Stimulated activated effector memory CD8-positive, alpha-beta T cell treated with anti-CD3 and anti-CD28 coated beads, Interleukin-12 subunit alpha, Interleukin-12 subunit beta, amount 100 ng/mL, for 72 hours (primary cell): ENCODE measurements at regions not wholly inside any gene's neighbourhood (a gene's known extent, or its start where the extent isn't known, plus 50 kb on each side); places are given as distances from the start of the nearest gene placed in this dataset.
"Not testable (repeated sequence)": the region's sequence is repeated elsewhere in the genome, so short reads cannot be mapped to it uniquely, and the experiment has no call there.

Experiments used
- ATAC-seq: fragments of 150-1000 bp; cut with Tn5 transposase; 2 replicates; pipeline ENCODE4 v1.10.0; 2021
- DNase-seq, 2 donors: peaks; one replicate each; pipeline ENCODE4 v3.0.0; 2021 to 2022; ENCODE audit warnings: low spot score in 2 of 2
- H3K27ac Mint-ChIP-seq: one replicate; pipeline ENCODE4 v1.8.0; 2022; ENCODE audit warnings: mild to moderate bottlenecking, mixed read lengths
- H3K36me3 Mint-ChIP-seq: one replicate; pipeline ENCODE4 v1.8.0; 2022; ENCODE audit warnings: mild to moderate bottlenecking, mixed read lengths
- H3K4me1 Mint-ChIP-seq: one replicate; pipeline ENCODE4 v1.8.0; 2022; ENCODE audit warnings: mixed read lengths
- H3K4me3 Mint-ChIP-seq: one replicate; pipeline ENCODE4 v1.8.0; 2022; ENCODE audit warnings: mild to moderate bottlenecking, mixed read lengths
- H3K9me3 Mint-ChIP-seq: one replicate; pipeline ENCODE4 v1.8.0; 2022; ENCODE audit warnings: mixed read lengths

- not testable (repeated sequence) for DNase-seq, ATAC-seq, H3K36me3 Mint-ChIP-seq, H3K4me3 Mint-ChIP-seq, H3K27ac Mint-ChIP-seq, H3K4me1 Mint-ChIP-seq
- peaks cover 13% of the 10 kb centered on the region for H3K9me3 Mint-ChIP-seq
Measured at GRCh38 chr13:64121023-64121709, 2705.5 kb upstream of the PCDH20 start.

DNA sequence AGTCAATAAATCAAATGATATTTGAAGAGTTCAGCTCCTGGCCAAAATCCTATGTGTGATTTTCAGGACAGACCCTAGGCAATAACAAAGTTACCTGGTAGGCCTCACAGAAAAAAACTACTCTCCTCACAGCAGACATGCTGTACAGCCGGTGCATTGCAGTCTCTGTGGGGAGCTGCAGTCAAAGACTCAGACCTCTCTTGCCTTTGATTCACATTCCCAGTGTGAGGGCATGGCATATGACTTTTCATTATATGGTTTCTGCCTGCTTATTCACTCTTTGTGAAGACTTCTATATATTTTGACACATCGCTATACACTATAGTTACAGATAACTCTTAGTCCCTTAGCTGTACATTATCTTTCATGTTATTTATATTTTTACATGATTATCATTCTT is 2684.3 kb upstream of the PCDH20 start:
- Mint-ChIP-seq H3K9me3 (peaks cover 10% of the 10 kb centered on the region), H3K4me3 (no peak overlapping the region), H3K27ac (no peak overlapping the region), H3K4me1 (no peaks in the 10 kb centered on the region), H3K36me3 (no peaks in the 10 kb centered on the region)
- no peak for DNase-seq
- no peak for ATAC-seq

DNA sequence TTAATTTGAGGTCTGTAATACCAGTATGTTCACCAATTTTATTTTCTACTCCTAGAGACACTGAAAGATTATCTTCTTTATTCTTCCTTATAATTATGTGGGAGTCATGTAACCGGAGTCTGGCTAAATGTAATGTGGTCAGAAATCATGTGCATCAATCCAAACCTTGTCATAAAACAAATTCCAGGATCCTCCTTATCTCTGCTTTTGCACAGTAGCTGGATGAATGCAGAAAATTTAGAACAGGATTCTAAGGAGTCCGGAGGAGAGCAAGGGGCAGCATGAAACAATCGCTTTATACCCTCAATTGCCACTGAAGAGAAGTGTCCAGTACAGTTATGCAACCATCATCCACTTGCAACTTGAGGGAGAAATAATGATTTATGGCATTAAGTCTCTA is 2674.7 kb upstream of the PCDH20 start:
- H3K4me1 Mint-ChIP-seq, result no peaks in the 10 kb centered on the region
- DNase-seq (no peak), ATAC-seq (no peak)
- H3K36me3 Mint-ChIP-seq, result no peaks in the 10 kb centered on the region
- H3K9me3 Mint-ChIP-seq, result peaks cover 16% of the 10 kb centered on the region
- H3K27ac Mint-ChIP-seq, result no peak overlapping the region
- H3K4me3 Mint-ChIP-seq, result no peak overlapping the region

- Mint-ChIP-seq H3K9me3 (peaks cover 10% of the 10 kb centered on the region), H3K4me3 (no peak overlapping the region), H3K4me1 (no peaks in the 10 kb centered on the region), H3K27ac (no peak overlapping the region), H3K36me3 (no peaks in the 10 kb centered on the region)
- ATAC-seq, result no peak
- no peak for DNase-seq
Measured at GRCh38 chr13:64088491-64088890, 2672.8 kb upstream of the PCDH20 start.

DNA sequence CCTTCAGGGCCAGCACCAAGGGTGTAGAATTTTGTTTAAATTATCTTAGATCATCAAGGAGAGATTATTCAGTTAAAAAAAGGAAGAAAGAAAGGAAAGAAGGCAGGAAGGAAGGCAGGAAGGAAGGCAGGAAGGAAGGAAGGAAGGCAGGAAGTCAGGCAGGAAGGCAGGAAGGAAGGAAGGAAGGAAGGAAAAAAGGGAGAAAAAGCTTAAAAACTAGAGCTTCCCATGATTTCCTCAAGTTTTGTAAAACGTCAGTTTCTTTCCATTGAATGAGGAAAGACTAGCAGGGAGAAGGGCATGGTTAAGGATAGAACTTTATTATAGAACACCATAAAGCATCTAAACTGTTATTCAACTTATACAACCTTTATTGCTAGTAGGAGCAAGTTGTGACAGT is 2672.0 kb upstream of the PCDH20 start:
- Mint-ChIP-seq H3K9me3 (peaks cover 10% of the 10 kb centered on the region), H3K4me3 (no peak overlapping the region), H3K36me3 (no peaks in the 10 kb centered on the region), H3K4me1 (no peaks in the 10 kb centered on the region), H3K27ac (no peak overlapping the region)
- no peak for ATAC-seq
- no peak for DNase-seq

GRCh38 chr13:64083811-64084210 is 2668.2 kb upstream of the PCDH20 start:
- Mint-ChIP-seq H3K4me3 (no peak overlapping the region), H3K27ac (no peak overlapping the region), H3K9me3 (peaks cover 17% of the 10 kb centered on the region), H3K4me1 (no peaks in the 10 kb centered on the region), H3K36me3 (no peaks in the 10 kb centered on the region)
- no peak for ATAC-seq
- no peak for DNase-seq

DNA sequence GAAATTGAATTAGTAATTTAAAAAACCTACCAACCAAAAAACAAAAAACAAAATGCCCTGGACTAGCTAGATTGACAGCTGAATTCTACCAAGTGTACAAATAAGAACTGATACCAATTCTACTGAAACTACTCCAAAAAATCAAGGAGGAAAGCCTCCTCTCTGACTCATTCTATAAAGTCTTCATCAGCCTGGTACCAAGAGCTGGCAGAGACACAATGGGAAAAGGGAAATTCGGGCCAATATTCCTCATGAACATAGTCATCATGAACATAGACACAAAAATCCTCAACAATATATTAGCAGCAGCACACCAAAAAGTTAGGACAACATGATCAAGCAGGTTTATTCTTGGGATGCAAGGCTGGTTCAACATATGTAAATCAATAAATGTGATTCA is 2667.7 kb upstream of the PCDH20 start:
- H3K36me3 Mint-ChIP-seq, result no peaks in the 10 kb centered on the region
- DNase-seq, result no peak
- H3K9me3 Mint-ChIP-seq, result peaks cover 17% of the 10 kb centered on the region
- H3K4me3 Mint-ChIP-seq, result no peak overlapping the region
- H3K4me1 Mint-ChIP-seq, result no peaks in the 10 kb centered on the region
- H3K27ac Mint-ChIP-seq, result no peak overlapping the region
- no peak for ATAC-seq

DNA sequence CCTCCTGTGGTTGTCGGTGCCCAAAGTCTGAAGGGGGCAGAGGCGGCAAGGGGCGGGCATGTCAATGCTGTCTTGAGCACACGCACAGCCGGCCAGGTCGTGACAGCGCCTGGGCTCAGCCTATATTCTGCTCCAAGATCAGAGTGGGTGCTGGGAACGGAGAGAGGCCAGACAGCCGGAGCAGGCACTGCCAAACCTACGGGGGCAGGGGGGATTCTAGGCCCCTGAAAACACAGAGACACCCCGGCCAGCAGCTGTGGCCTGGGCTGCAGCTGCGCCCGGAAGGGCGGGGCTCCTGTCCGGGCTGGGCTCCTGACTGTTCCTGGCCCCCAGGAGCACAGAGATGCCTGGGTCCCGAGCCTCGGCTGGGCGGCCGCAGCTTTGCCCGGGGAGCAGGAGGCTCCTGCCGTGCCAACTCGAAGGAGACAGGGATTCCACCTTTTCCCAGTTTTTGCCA is 2662.9 kb upstream of the PCDH20 start:
- Mint-ChIP-seq H3K9me3 (peaks cover 6% of the 10 kb centered on the region), H3K4me3 (no peak overlapping the region), H3K4me1 (no peaks in the 10 kb centered on the region), H3K36me3 (no peaks in the 10 kb centered on the region), H3K27ac (no peak overlapping the region)
- no peak for ATAC-seq
- DNase-seq, result no peak

GRCh38 chr13:64078025-64078424 is 2662.4 kb upstream of the PCDH20 start:
- ATAC-seq (no peak), DNase-seq (no peak)
- Mint-ChIP-seq H3K4me1 (no peaks in the 10 kb centered on the region), H3K36me3 (no peaks in the 10 kb centered on the region), H3K9me3 (peaks cover 6% of the 10 kb centered on the region), H3K4me3 (no peak overlapping the region), H3K27ac (no peak overlapping the region)

GRCh38 chr13:64077132-64077835 is 2661.6 kb upstream of the PCDH20 start:
- H3K27ac Mint-ChIP-seq, H3K9me3 Mint-ChIP-seq, DNase-seq, H3K4me1 Mint-ChIP-seq, H3K36me3 Mint-ChIP-seq, H3K4me3 Mint-ChIP-seq, ATAC-seq: not testable (repeated sequence)

GRCh38 chr13:64075543-64076271 is 2660.1 kb upstream of the PCDH20 start:
- Mint-ChIP-seq H3K4me3 (no peak overlapping the region), H3K9me3 (peaks cover 5% of the 10 kb centered on the region), H3K27ac (no peak overlapping the region), H3K4me1 (no peaks in the 10 kb centered on the region), H3K36me3 (no peaks in the 10 kb centered on the region)
- ATAC-seq (peak; percentile 24), DNase-seq (no peak)

GRCh38 chr13:64074971-64075474 is 2659.4 kb upstream of the PCDH20 start:
- DNase-seq, result no peak
- Mint-ChIP-seq H3K27ac (no peak overlapping the region), H3K4me3 (no peak overlapping the region), H3K9me3 (peaks cover 3% of the 10 kb centered on the region), H3K4me1 (no peaks in the 10 kb centered on the region), H3K36me3 (no peaks in the 10 kb centered on the region)
- no peak for ATAC-seq

GRCh38 chr13:64073203-64073602 is 2657.6 kb upstream of the PCDH20 start:
- DNase-seq (no peak), ATAC-seq (no peak)
- Mint-ChIP-seq H3K36me3 (no peaks in the 10 kb centered on the region), H3K27ac (no peak overlapping the region), H3K9me3 (peaks cover 3% of the 10 kb centered on the region), H3K4me3 (no peak overlapping the region), H3K4me1 (no peaks in the 10 kb centered on the region)

DNA sequence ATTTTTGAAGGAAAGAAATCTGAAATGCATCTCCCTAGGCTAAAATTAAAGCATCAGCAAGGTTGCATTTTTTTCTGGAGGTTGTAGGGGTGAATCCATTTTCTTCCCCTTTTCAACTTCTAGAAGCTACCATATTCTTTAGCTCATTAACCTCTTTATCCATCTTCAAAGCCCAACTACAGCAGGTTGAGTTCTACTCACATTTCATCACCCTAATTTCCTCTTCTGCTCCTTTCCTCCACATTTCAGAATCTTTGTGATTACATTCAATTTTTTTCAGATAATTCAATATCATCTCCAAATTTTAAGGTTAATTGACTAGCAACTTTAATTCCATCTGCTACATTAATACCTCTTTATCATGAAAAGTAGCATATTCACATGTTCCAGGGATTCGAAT is 2655.7 kb upstream of the PCDH20 start:
- DNase-seq (no peak), ATAC-seq (no peak)
- Mint-ChIP-seq H3K27ac (no peak overlapping the region), H3K9me3 (peaks cover 3% of the 10 kb centered on the region), H3K36me3 (no peaks in the 10 kb centered on the region), H3K4me1 (no peaks in the 10 kb centered on the region), H3K4me3 (no peak overlapping the region)

GRCh38 chr13:64069892-64070291 is 2654.2 kb upstream of the PCDH20 start:
- no peaks in the 10 kb centered on the region for H3K36me3 Mint-ChIP-seq
- no peak for DNase-seq
- no peak overlapping the region for H3K4me3 Mint-ChIP-seq
- H3K9me3 Mint-ChIP-seq, result peaks cover 3% of the 10 kb centered on the region
- no peak for ATAC-seq
- H3K27ac Mint-ChIP-seq, result no peak overlapping the region
- H3K4me1 Mint-ChIP-seq, result no peaks in the 10 kb centered on the region
